ENCODE measurements at regions not wholly inside any gene's neighbourhood (a gene's known extent, or its start where the extent isn't known, plus 50 kb on each side); places are given as distances from the start of the nearest gene placed in this dataset.
"Not testable (repeated sequence)": the region's sequence is repeated elsewhere in the genome, so short reads cannot be mapped to it uniquely, and the experiment has no call there.

DNA sequence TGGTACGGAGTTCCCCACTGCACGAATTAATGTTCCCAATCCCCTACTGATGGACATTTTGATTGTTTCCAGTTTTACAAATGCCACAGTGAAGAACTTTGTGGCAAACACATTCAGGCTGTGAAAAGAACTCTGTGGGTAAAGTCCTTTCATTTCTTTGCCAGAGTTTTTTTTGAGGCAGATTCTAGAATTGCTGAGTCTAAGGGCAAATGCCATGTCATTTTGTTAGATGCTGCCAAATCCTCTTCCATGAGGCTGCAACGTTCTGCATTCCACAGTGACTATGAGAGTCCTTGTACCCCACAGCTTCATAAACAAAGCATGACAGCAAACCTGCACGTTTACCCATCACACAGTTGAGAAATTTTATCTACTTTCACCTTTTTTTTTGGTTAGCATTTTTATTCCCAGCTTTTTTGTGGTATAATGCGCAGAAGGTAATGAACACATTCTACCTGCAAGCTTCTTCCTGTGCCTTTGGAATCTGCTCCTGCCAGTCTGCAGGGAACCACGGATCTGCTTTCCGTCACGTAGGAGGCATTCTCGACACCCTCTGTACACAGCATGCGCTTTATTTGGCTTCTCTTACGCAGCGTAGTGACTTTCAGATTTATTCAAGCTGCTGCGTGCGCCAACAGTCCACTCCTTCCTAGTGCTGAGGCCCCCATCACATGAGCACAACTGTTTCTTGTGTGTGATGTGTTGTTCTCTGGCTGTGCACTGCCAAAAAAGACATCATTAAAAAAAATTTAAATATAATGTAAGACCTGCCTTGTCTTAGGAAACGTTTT lies 51.2 kb upstream of the TNK2 start:
- TF ChIP-seq, protein P1, sequence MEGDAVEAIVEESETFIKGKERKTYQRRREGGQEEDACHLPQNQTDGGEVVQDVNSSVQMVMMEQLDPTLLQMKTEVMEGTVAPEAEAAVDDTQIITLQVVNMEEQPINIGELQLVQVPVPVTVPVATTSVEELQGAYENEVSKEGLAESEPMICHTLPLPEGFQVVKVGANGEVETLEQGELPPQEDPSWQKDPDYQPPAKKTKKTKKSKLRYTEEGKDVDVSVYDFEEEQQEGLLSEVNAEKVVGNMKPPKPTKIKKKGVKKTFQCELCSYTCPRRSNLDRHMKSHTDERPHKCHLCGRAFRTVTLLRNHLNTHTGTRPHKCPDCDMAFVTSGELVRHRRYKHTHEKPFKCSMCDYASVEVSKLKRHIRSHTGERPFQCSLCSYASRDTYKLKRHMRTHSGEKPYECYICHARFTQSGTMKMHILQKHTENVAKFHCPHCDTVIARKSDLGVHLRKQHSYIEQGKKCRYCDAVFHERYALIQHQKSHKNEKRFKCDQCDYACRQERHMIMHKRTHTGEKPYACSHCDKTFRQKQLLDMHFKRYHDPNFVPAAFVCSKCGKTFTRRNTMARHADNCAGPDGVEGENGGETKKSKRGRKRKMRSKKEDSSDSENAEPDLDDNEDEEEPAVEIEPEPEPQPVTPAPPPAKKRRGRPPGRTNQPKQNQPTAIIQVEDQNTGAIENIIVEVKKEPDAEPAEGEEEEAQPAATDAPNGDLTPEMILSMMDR (IDR thresholded peaks at IDR 0.05), result not testable (repeated sequence)
- not testable (repeated sequence) for TF ChIP-seq POLR2AphosphoS5 (IDR thresholded peaks at IDR 0.05); POLR2A (IDR thresholded peaks at IDR 0.05); EP300 (IDR thresholded peaks at IDR 0.05; ENCODE audit: low read depth)

All from transverse colon (tissue), 4 donors.